OCI-LY1 (cell line): ENCODE measurements at regions not wholly inside any gene's neighbourhood (a gene's known extent, or its start where the extent isn't known, plus 50 kb on each side); places are given as distances from the start of the nearest gene placed in this dataset.

Experiments used
- H2AFZ ChIP-seq: fragments of 200-600 bp; sonication (generic), shearing (Covaris generic); 2 replicates; pipeline ENCODE4 v1.6.0; 2014; ENCODE audit warnings: antibody characterized with exemption, mild to moderate bottlenecking, low read length
- H3F3A ChIP-seq: fragments of 200-600 bp; sonication (generic), shearing (Covaris generic); 2 replicates; pipeline ENCODE4 v1.6.0; 2014; ENCODE audit warnings: mild to moderate bottlenecking, antibody characterized with exemption, low read length, moderate library complexity; ENCODE audit not compliant: insufficient read depth
- H3K27ac ChIP-seq: fragments of 200-600 bp; sonication (generic); 2 replicates; pipeline ENCODE4 v1.5.1; 2014; ENCODE audit warnings: low read length, mixed run types, mild to moderate bottlenecking, low read depth; ENCODE audit not compliant: poor library complexity, severe bottlenecking
- H3K27me3 ChIP-seq: fragments of 200-600 bp; sonication (generic); 2 replicates; pipeline ENCODE4 v1.6.0; 2014; ENCODE audit warnings: antibody characterized with exemption, mild to moderate bottlenecking, low read length, moderate library complexity; ENCODE audit not compliant: insufficient read depth
- H3K36me3 ChIP-seq: fragments of 200-600 bp; sonication (generic); 2 replicates; pipeline ENCODE4 v1.6.1; 2014; ENCODE audit warnings: mild to moderate bottlenecking, antibody characterized with exemption, low read length, moderate library complexity, mixed read lengths; ENCODE audit not compliant: insufficient read depth
- H3K4me1 ChIP-seq: fragments of 200-600 bp; sonication (generic); 2 replicates; pipeline ENCODE4 v1.5.1; 2014; ENCODE audit warnings: mild to moderate bottlenecking, low read length, moderate library complexity; ENCODE audit not compliant: insufficient read depth, severe bottlenecking
- H3K4me2 ChIP-seq: fragments of 200-600 bp; sonication (generic), shearing (Covaris generic); 2 replicates; pipeline ENCODE4 v1.6.1; 2014; ENCODE audit warnings: low read length
- H3K4me3 ChIP-seq: fragments of 200-600 bp; sonication (generic); 2 replicates; pipeline ENCODE4 v1.5.1; 2014; ENCODE audit warnings: low read length, low read depth, mild to moderate bottlenecking, mixed read lengths; ENCODE audit not compliant: poor library complexity, severe bottlenecking
- H3K79me2 ChIP-seq: fragments of 200-600 bp; shearing (Covaris generic); 2 replicates; pipeline ENCODE4 v1.6.1; 2016; ENCODE audit warnings: mixed run types, low read length, mixed read lengths; ENCODE audit not compliant: insufficient read depth
- H3K9ac ChIP-seq: fragments of 200-600 bp; sonication (generic), shearing (Covaris generic); 2 replicates; pipeline ENCODE4 v1.6.1; 2014; ENCODE audit warnings: mild to moderate bottlenecking, low read length, mixed read lengths
- H3K9me2 ChIP-seq: fragments of 200-600 bp; sonication (generic), shearing (Covaris generic); 2 replicates; pipeline ENCODE4 v1.6.1; 2014; ENCODE audit warnings: low read depth, mild to moderate bottlenecking, low read length, mixed read lengths
- H3K9me3 ChIP-seq: fragments of 200-600 bp; shearing (Covaris generic); 2 replicates; pipeline ENCODE4 v1.6.1; 2014; ENCODE audit warnings: low read length, mixed read lengths
- H4K20me1 ChIP-seq: fragments of 200-600 bp; sonication (generic), shearing (Covaris generic); 2 replicates; pipeline ENCODE4 v1.6.0; 2016; ENCODE audit warnings: mild to moderate bottlenecking, low read length; ENCODE audit not compliant: insufficient read depth
- CTCF ChIP-seq: fragments of 200-600 bp; sonication (generic), shearing (Covaris generic); IDR thresholded peaks from 2 replicates; pipeline ENCODE4 v1.5.1; 2017; ENCODE audit warnings: mild to moderate bottlenecking, antibody characterized with exemption, low read length, moderate library complexity, mixed read lengths
- EZH2 ChIP-seq: fragments of 200-600 bp; sonication (generic), shearing (Covaris generic); IDR thresholded peaks from 2 replicates; pipeline ENCODE4 v1.8.0; 2017; ENCODE audit warnings: borderline replicate concordance, mixed run types, mild to moderate bottlenecking, antibody characterized with exemption, low read length, moderate library complexity, mixed read lengths

GRCh38 chr9:82271106-82271561, 282.6 kb downstream of the SPATA31D1 start:
- Histone ChIP-seq H3K4me2 (no peak overlapping the region), H3K79me2 (no peaks in the 10 kb centered on the region), H4K20me1 (no peaks in the 10 kb centered on the region), H3K4me1 (peaks cover 22% of the 10 kb centered on the region), H3K4me3 (no peak overlapping the region), H3K9ac (no peak overlapping the region), H3F3A (no peaks in the 10 kb centered on the region), H3K27ac (no peak overlapping the region), H3K27me3 (no peaks in the 10 kb centered on the region), H3K9me2 (no peaks in the 10 kb centered on the region), H3K9me3 (no peaks in the 10 kb centered on the region), H3K36me3 (no peaks in the 10 kb centered on the region), H2AFZ (no peak overlapping the region)
- no peak for TF ChIP-seq EZH2
- no peak for TF ChIP-seq CTCF

- TF ChIP-seq CTCF = no peak
- Histone ChIP-seq H3K27me3 (no peaks in the 10 kb centered on the region), H3K4me3 (no peak overlapping the region), H3K36me3 (0 out of 2 replicates have a peak, but pooled peaks cover 5% of the 10 kb centered on the region), H3K9me2 (no peaks in the 10 kb centered on the region), H3K79me2 (no peaks in the 10 kb centered on the region), H3K9ac (no peak overlapping the region), H3K4me2 (no peak overlapping the region), H2AFZ (no peak overlapping the region), H3K9me3 (no peaks in the 10 kb centered on the region), H3F3A (no peaks in the 10 kb centered on the region), H3K4me1 (peaks cover 28% of the 10 kb centered on the region), H3K27ac (no peak overlapping the region), H4K20me1 (no peaks in the 10 kb centered on the region)
Measured at GRCh38 chr9:82273121-82273520, 284.5 kb downstream of the SPATA31D1 start.

GRCh38 chr9:82275258-82275927, 286.8 kb downstream of the SPATA31D1 start:
- TF ChIP-seq CTCF (no peak), EZH2 (no peak)
- no peaks in the 10 kb centered on the region for H3K79me2 ChIP-seq
- H3K4me2 ChIP-seq = no peak overlapping the region
- no peaks in the 10 kb centered on the region for H3K27me3 ChIP-seq
- peaks cover 14% of the 10 kb centered on the region for H3K4me1 ChIP-seq
- no peaks in the 10 kb centered on the region; the same call in 1 of the 2 replicates for H3K9me2 ChIP-seq
- H3K4me3 ChIP-seq = no peak overlapping the region
- no peak overlapping the region for H3K27ac ChIP-seq
- no peak overlapping the region for H2AFZ ChIP-seq
- no peaks in the 10 kb centered on the region for H3K9me3 ChIP-seq
- no peak overlapping the region for H3K9ac ChIP-seq
- H4K20me1 ChIP-seq = no peaks in the 10 kb centered on the region
- H3F3A ChIP-seq = no peaks in the 10 kb centered on the region
- 0 out of 2 replicates have a peak, but pooled peaks cover 5% of the 10 kb centered on the region for H3K36me3 ChIP-seq
